HepG2 (cell line): ENCODE measurements at regions not wholly inside any gene's neighbourhood (a gene's known extent, or its start where the extent isn't known, plus 50 kb on each side); places are given as distances from the start of the nearest gene placed in this dataset.
A peak's percentile ranks its signal among the peaks of the same experiment; 100 is the strongest.

Source experiments
- ARID5B ChIP-seq: IDR thresholded peaks from 2 replicates; pipeline ENCODE4 v1.4.0; 2020; ENCODE audit warnings: mild to moderate bottlenecking, missing genetic modification reagents
- BHLHE40 ChIP-seq: IDR thresholded peaks from 2 replicates; pipeline ENCODE4 v1.6.1; 2011; ENCODE audit warnings: low read length, improper control_type of control experiment
- DNMT1 ChIP-seq: sonication (generic); formaldehyde crosslinking; IDR thresholded peaks from 2 replicates; pipeline ENCODE4 v1.5.1; 2020; ENCODE audit warnings: mild to moderate bottlenecking, missing genetic modification reagents
- MYNN ChIP-seq: sonication (generic); formaldehyde crosslinking; IDR thresholded peaks from 2 replicates; pipeline ENCODE4 v1.4.0; 2020; ENCODE audit warnings: mild to moderate bottlenecking, low read depth, missing genetic modification reagents
- NBN ChIP-seq: fragments of 450-650 bp; conservative IDR thresholded peaks from 2 replicates; pipeline ENCODE4 v1.6.1; 2017
- NFYC ChIP-seq: IDR thresholded peaks from 2 replicates; pipeline ENCODE4 v1.6.1; 2016; ENCODE audit warnings: missing genetic modification reagents, missing compliant biosample characterization
- SALL2 ChIP-seq: sonication (generic); formaldehyde crosslinking; IDR thresholded peaks from 2 replicates; pipeline ENCODE4 v1.8.1; 2023; ENCODE audit warnings: mild to moderate bottlenecking, missing genetic modification reagents, inconsistent platforms
- SRSF9 ChIP-seq: fragments of 200-400 bp; formaldehyde crosslinking; IDR thresholded peaks from 2 replicates; pipeline ENCODE4 v1.6.1; 2018; ENCODE audit warnings: borderline replicate concordance, mild to moderate bottlenecking, low read depth, low read length; ENCODE audit not compliant: insufficient read depth, poor library complexity, severe bottlenecking
- ZBTB43 ChIP-seq: sonication (generic); formaldehyde crosslinking; conservative IDR thresholded peaks from 2 replicates; pipeline ENCODE4 v1.4.0; 2020; ENCODE audit warnings: missing genetic modification reagents
- ZNF232 ChIP-seq: sonication (generic); formaldehyde crosslinking; IDR thresholded peaks from 2 replicates; pipeline ENCODE4 v1.4.0; 2020; ENCODE audit warnings: missing genetic modification reagents, borderline replicate concordance
- ZNF281 ChIP-seq: sonication (generic); formaldehyde crosslinking; IDR thresholded peaks from 2 replicates; pipeline ENCODE4 v1.4.0; 2020; ENCODE audit warnings: missing genetic modification reagents, borderline replicate concordance
- ZNF33A ChIP-seq: sonication (generic); formaldehyde crosslinking; IDR thresholded peaks from 2 replicates; pipeline ENCODE4 v1.5.1; 2020; ENCODE audit warnings: missing genetic modification reagents, mild to moderate bottlenecking, moderate library complexity, borderline replicate concordance
- ZNF557 ChIP-seq: sonication (generic); formaldehyde crosslinking; IDR thresholded peaks from 2 replicates; pipeline ENCODE4 v1.4.0; 2020; ENCODE audit warnings: missing genetic modification reagents
- ZNF672 ChIP-seq: sonication (generic); formaldehyde crosslinking; IDR thresholded peaks from 2 replicates; pipeline ENCODE4 v1.8.1; 2022; ENCODE audit warnings: missing genetic modification reagents
- TF ChIP-seq, protein P1 (sequence below): sonication (generic); formaldehyde crosslinking; IDR thresholded peaks from 2 replicates; pipeline ENCODE4 v1.4.0; 2020; ENCODE audit warnings: missing genetic modification reagents
- TF ChIP-seq, protein P2 (sequence below): sonication (generic); formaldehyde crosslinking; IDR thresholded peaks from 2 replicates; pipeline ENCODE4 v1.9.0; 2022; ENCODE audit warnings: low read depth, missing genetic modification reagents

- TF ChIP-seq, protein P1, sequence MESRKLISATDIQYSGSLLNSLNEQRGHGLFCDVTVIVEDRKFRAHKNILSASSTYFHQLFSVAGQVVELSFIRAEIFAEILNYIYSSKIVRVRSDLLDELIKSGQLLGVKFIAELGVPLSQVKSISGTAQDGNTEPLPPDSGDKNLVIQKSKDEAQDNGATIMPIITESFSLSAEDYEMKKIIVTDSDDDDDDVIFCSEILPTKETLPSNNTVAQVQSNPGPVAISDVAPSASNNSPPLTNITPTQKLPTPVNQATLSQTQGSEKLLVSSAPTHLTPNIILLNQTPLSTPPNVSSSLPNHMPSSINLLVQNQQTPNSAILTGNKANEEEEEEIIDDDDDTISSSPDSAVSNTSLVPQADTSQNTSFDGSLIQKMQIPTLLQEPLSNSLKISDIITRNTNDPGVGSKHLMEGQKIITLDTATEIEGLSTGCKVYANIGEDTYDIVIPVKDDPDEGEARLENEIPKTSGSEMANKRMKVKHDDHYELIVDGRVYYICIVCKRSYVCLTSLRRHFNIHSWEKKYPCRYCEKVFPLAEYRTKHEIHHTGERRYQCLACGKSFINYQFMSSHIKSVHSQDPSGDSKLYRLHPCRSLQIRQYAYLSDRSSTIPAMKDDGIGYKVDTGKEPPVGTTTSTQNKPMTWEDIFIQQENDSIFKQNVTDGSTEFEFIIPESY (CRISPR knock-in tag): no peak
- TF ChIP-seq ZNF557 (no peak), SALL2 (no peak), NBN (no peak), NFYC (CRISPR knock-in tag) (no peak), BHLHE40 (no peak), ARID5B (CRISPR knock-in tag) (peak; percentile 79), SRSF9 (no peak), ZNF33A (CRISPR knock-in tag) (no peak), ZNF232 (CRISPR knock-in tag) (no peak), MYNN (no peak), ZNF672 (CRISPR knock-in tag) (no peak), ZNF281 (CRISPR knock-in tag) (peak; percentile 95), DNMT1 (no peak), ZBTB43 (CRISPR knock-in tag) (no peak)
- TF ChIP-seq, protein P2, sequence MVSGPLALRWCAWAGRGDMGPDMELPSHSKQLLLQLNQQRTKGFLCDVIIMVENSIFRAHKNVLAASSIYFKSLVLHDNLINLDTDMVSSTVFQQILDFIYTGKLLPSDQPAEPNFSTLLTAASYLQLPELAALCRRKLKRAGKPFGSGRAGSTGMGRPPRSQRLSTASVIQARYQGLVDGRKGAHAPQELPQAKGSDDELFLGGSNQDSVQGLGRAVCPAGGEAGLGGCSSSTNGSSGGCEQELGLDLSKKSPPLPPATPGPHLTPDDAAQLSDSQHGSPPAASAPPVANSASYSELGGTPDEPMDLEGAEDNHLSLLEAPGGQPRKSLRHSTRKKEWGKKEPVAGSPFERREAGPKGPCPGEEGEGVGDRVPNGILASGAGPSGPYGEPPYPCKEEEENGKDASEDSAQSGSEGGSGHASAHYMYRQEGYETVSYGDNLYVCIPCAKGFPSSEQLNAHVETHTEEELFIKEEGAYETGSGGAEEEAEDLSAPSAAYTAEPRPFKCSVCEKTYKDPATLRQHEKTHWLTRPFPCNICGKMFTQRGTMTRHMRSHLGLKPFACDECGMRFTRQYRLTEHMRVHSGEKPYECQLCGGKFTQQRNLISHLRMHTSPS (CRISPR knock-in tag): peak; percentile 63
Measured at GRCh38 chr22:27480487-27480886, 321.1 kb downstream of the MN1 start (continued).
